Subcutaneous abdominal adipose tissue (tissue), 5 donors: ENCODE measurements at regions not wholly inside any gene's neighbourhood (a gene's known extent, or its start where the extent isn't known, plus 50 kb on each side); places are given as distances from the start of the nearest gene placed in this dataset.

ENCODE experiments used
- H3K27ac ChIP-seq: one replicate; pipeline ENCODE4 v1.7.0; 2013; ENCODE audit warnings: low read depth, mild to moderate bottlenecking, inconsistent platforms, low read length, moderate library complexity
- H3K27me3 ChIP-seq, 5 donors: one replicate each; pipeline ENCODE4 v1.7.0; 2013; ENCODE audit warnings: low read length in 5 of 5, inconsistent platforms in 1 of 5; ENCODE audit not compliant: control insufficient read depth in 5 of 5, insufficient read depth in 4 of 5
- H3K36me3 ChIP-seq, 5 donors: one replicate each; pipeline ENCODE4 v1.7.0; 2013; ENCODE audit warnings: low read length in 5 of 5; ENCODE audit not compliant: control insufficient read depth in 5 of 5, insufficient read depth in 5 of 5
- H3K4me1 ChIP-seq, 5 donors: one replicate each; pipeline ENCODE4 v1.7.0; 2013; ENCODE audit warnings: low read length in 5 of 5, mild to moderate bottlenecking in 3 of 5, moderate library complexity in 1 of 5; ENCODE audit not compliant: control insufficient read depth in 5 of 5, insufficient read depth in 5 of 5
- H3K4me3 ChIP-seq, 5 donors: one replicate each; pipeline ENCODE4 v1.7.0; 2013; ENCODE audit warnings: low read length in 5 of 5, low read depth in 1 of 5
- H3K9ac ChIP-seq, 5 donors: one replicate each; pipeline ENCODE4 v1.7.0; 2013; ENCODE audit warnings: low read length in 5 of 5, mild to moderate bottlenecking in 4 of 5, moderate library complexity in 3 of 5
- H3K9me3 ChIP-seq, 5 donors: one replicate each; pipeline ENCODE4 v1.7.0; 2013; ENCODE audit warnings: low read length in 5 of 5; ENCODE audit not compliant: control insufficient read depth in 5 of 5
- donor health status: healthy.
- donor health status: healthy.
- donor health status: healthy.
- donor health status: healthy.
- donor health status: healthy.

DNA sequence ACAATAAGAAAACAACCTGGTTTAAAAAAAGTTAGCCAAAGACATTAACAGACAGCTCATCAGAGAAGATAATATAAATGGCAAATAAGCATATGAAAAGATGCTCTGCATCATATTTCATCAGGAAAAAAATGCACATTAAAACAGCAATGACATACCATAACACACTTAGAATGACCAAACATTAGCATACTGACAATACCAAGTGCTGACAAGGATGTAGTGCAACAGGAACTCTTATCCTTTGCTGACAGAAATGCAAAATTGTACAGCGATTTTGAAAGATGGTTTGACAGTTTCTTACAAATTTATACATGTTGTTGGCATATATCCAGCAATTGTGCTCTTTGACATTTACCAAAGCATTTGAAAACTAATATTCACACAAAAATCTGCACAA is 573.0 kb downstream of the FSCB start:
- Histone ChIP-seq H3K27ac (no peak overlapping the region), H3K9me3 (peaks cover 0 to 6% (median 2%) of the 10 kb centered on the region in 5 donors), H3K9ac (no peak overlapping the region), H3K27me3 (no peaks in the 10 kb centered on the region), H3K36me3 (no peaks in the 10 kb centered on the region), H3K4me3 (no peak overlapping the region), H3K4me1 (no peaks in the 10 kb centered on the region)

DNA sequence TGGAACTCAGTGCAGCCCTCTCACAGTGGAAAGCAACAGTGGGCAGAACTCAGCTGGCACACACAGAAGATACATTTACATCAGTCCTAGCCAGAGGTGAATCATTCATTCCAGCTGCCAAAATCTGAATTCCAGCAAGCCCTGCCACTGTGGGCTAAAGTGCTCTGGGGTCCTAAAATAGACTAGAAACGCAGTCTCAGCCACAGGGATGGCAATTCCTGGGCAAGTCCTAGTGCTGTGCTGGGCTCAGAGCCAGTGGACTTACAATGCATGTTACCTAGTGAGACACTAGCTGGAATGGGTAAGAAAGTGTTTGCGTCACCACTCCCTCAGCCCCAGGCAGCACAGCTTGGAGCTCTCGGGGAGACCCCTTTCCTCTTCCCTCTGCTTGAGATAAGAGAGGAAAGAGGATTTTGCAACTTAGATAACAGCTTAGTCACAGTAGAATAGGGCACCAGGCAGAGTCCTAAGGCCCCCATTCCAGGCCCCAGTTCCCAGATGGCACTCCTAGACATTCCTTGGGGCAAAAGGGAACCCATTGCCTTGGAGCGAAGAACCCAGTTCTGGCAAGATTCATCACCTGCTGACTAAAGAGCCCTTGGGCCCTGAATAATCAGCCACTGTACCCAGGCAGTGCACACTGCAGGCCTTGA is 592.9 kb downstream of the FSCB start:
- no peak overlapping the region for H3K27ac ChIP-seq
- no peak overlapping the region for H3K9ac ChIP-seq
- H3K36me3 ChIP-seq, result no peaks in the 10 kb centered on the region
- H3K27me3 ChIP-seq, result no peaks in the 10 kb centered on the region
- H3K9me3 ChIP-seq, result no peaks in the 10 kb centered on the region
- H3K4me1 ChIP-seq, result no peaks in the 10 kb centered on the region
- no peak overlapping the region for H3K4me3 ChIP-seq

DNA sequence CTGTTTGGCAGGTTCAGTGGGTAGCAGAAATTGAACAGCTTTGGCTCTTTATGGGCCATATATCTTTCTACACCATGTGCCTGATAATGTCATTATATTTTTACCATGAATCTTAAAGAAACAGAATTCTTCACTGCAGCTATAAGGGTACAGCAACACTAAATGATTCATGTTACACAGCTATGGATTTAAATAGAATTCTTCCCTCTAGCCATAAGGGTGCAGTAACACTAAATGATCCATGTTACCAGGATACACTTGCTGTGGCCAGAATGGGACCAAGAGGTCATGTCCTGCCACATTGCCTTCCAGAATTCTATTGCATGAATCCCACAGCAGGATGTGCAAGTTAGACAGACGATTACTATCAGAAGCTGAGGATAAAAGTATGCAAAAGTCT is 603.9 kb downstream of the FSCB start:
- Histone ChIP-seq H3K9me3 (no peaks in the 10 kb centered on the region), H3K27ac (no peak overlapping the region), H3K27me3 (no peaks in the 10 kb centered on the region), H3K4me1 (no peaks in the 10 kb centered on the region), H3K9ac (no peak overlapping the region), H3K4me3 (no peak overlapping the region), H3K36me3 (no peaks in the 10 kb centered on the region)

DNA sequence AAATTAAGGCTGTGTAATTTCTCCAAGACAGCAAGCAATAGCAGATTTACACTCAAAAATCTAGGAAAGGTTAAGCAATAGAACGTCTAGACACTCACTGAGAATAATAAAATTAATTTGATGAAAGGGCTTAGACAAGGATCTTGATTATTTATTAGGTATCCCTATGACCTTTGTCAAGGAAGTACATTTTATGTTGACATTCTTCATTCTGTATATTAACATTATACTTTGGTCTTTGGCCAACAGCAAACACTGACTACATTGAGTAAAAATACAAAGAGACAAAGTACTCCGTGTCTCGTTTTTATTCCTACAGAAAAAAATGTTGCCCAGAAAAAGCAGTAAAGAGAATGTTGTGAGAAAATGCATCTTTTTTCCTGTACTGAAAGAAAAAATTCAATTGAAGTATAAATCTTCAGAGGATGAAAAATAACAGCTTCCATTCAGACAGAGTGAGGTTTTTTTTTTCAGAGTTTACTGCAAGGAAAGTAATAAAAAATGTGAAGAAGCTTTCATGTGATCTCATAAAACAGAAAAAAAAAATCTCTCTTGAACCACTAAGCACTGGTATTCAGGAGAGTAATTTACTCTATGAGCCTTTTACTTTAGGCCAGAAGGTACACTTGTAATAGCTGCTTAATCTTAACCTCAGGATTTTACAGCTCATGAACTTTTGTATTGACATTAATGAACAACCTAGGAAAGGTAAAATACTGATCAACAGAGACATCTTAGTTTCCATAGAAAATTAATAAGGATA is 605.0 kb downstream of the FSCB start:
- Histone ChIP-seq H3K4me1 (no peaks in the 10 kb centered on the region), H3K9ac (no peak overlapping the region), H3K9me3 (no peaks in the 10 kb centered on the region), H3K27ac (no peak overlapping the region), H3K27me3 (no peaks in the 10 kb centered on the region), H3K36me3 (no peaks in the 10 kb centered on the region), H3K4me3 (no peak overlapping the region)

DNA sequence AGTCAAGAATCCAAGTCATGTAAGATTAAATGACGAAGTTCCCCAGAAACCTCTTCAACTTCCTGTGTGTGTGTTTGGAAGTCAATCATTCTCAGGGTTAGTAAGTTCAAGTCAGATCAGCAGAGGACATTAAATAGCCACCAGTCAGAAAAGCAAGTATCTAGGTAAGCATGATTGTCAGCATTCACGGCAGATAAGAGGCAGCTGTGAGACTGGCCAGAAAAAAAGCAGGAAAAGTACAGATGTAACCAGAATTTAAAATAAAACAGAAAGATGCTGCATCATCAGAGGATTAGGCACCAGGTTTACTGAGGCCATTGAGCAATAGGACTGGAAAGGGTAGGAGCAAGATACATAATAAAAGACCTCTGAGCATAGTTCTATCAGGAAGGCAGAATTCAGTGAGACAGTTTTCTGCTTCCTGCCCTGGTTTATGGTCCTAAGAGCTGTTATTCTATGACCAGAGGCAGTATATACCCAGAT is 606.9 kb downstream of the FSCB start:
- no peak overlapping the region for H3K9ac ChIP-seq
- H3K9me3 ChIP-seq, result no peaks in the 10 kb centered on the region
- no peak overlapping the region for H3K27ac ChIP-seq
- H3K4me3 ChIP-seq, result no peak overlapping the region
- no peaks in the 10 kb centered on the region for H3K36me3 ChIP-seq
- no peaks in the 10 kb centered on the region for H3K4me1 ChIP-seq
- no peaks in the 10 kb centered on the region for H3K27me3 ChIP-seq

- no peaks in the 10 kb centered on the region for H3K9me3 ChIP-seq
- no peak overlapping the region for H3K27ac ChIP-seq
- H3K4me3 ChIP-seq, result no peak overlapping the region
- H3K36me3 ChIP-seq, result no peaks in the 10 kb centered on the region
- no peaks in the 10 kb centered on the region for H3K4me1 ChIP-seq
- H3K9ac ChIP-seq, result no peak overlapping the region
- no peaks in the 10 kb centered on the region for H3K27me3 ChIP-seq
These were observed 608.4 kb downstream of the FSCB start for GRCh38 chr14:43898687-43899086.

- no peak overlapping the region for H3K4me3 ChIP-seq
- H3K4me1 ChIP-seq, result no peaks in the 10 kb centered on the region
- no peaks in the 10 kb centered on the region for H3K27me3 ChIP-seq
- no peak overlapping the region for H3K27ac ChIP-seq
- no peaks in the 10 kb centered on the region for H3K9me3 ChIP-seq
- no peak overlapping the region for H3K9ac ChIP-seq
- H3K36me3 ChIP-seq, result no peaks in the 10 kb centered on the region
These were observed 611.0 kb downstream of the FSCB start for GRCh38 chr14:43896044-43896443.

DNA sequence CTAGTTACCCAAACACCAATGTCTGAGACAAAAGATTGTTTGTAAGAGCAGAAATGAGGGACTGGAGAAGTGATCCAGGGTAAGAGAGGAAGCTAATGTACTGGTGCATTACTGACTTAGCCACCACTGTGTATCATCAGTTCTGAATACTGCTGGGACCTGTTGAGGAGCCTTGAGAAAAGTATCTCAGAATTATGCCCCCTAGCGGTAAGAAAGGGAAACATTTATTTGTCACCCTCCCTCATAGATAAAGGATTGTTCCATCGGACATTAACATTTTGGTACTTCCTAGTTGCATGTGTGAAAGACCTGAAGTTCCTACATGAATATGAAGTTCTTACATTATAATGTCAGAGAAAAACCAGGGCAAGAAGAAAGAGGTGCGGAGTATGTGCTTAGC is 612.5 kb downstream of the FSCB start:
- Histone ChIP-seq H3K27me3 (no peaks in the 10 kb centered on the region), H3K9ac (no peak overlapping the region), H3K4me3 (no peak overlapping the region), H3K36me3 (no peaks in the 10 kb centered on the region), H3K4me1 (no peaks in the 10 kb centered on the region), H3K9me3 (no peaks in the 10 kb centered on the region), H3K27ac (no peak overlapping the region)

GRCh38 chr14:43887523-43887922 is 619.6 kb downstream of the FSCB start:
- Histone ChIP-seq H3K27ac (no peak overlapping the region), H3K4me1 (no peaks in the 10 kb centered on the region), H3K4me3 (no peak overlapping the region), H3K27me3 (no peaks in the 10 kb centered on the region), H3K36me3 (no peaks in the 10 kb centered on the region), H3K9me3 (no peaks in the 10 kb centered on the region), H3K9ac (no peak overlapping the region)

DNA sequence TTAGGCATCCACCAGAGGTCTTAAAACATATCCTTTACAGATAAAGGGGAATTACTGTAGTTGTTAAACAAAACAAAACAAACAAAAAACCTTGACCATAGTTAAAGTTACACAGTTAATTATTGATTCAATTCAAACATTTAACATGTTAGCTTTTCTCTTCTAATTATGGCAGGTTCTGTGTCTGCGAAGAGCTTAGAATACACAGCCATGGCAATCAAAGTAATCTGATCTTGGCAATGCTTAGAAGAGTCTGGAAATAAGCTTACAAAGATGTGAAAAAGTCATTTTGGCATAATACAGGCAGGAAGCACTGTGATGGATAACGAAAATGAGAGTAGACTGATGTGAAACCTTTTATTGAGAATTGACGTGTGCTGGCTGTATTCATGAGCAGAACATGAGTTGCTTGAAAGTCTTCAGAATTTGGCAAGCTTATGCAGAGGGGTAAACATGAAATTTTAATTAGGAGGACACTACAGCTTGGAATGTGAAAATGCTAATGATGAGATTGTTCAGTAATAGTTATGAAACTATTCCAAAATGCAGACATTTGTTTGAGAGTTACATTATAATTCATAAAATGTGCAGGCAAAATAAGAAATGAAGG is 629.6 kb downstream of the FSCB start:
- Histone ChIP-seq H3K4me1 (no peaks in the 10 kb centered on the region), H3K27ac (no peak overlapping the region), H3K36me3 (no peaks in the 10 kb centered on the region), H3K4me3 (no peak overlapping the region), H3K9me3 (no peaks in the 10 kb centered on the region), H3K27me3 (no peaks in the 10 kb centered on the region), H3K9ac (no peak overlapping the region)
